Mucosa of gallbladder (tissue), 1 donor: ENCODE measurements at regions not wholly inside any gene's neighbourhood (a gene's known extent, or its start where the extent isn't known, plus 50 kb on each side); places are given as distances from the start of the nearest gene placed in this dataset.

Source experiments
- DNase-seq: peaks from one replicate; pipeline ENCODE4 v3.0.0-alpha.2; 2020; ENCODE audit warnings: low spot score
- donor health status: DM: no; HTN: no; CAD: no.

DNA sequence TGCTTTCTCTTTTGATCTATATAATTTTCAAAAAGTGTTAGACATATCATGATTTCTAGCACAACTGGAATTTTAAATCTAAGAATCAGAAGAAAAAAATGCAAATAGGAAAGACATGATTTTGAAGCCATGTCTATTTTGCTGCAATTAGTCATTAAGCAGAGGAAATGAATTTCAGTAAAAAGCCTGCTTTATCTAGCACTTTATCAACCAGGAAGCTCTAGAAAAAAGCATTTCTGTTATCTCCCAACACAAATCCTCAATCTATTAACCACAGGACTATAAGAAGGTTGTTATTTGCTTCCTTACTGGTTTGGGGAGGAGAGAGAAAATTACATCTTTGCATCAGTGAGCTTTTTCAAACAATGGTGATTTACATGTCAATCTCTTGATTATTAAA, 716.7 kb downstream of the DIAPH3 start:
- DNase-seq: no peak

- no peak for DNase-seq
Measured at GRCh38 chr13:59447846-59448620, 715.7 kb downstream of the DIAPH3 start.

GRCh38 chr13:59449750-59450149, 714.0 kb downstream of the DIAPH3 start:
- no peak for DNase-seq

DNA sequence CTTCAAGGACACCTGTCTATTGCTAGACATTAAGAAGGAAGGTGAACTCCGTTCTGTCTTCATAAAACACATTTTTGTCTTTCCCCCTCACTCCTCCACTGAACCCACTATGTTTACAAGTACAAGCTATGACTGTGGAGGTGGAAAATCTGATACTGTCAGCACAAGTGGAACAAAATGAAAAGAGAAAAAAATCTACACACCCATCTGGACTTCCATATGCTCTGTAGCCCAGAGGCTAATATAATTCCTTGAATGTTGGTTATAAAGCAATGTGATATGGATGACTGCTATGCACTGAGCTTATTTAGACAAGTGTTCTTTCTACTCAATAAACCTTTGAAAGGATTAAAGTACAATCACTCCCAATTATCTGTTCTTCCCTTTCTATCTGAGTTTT, 713.5 kb downstream of the DIAPH3 start:
- DNase-seq: no peak

DNA sequence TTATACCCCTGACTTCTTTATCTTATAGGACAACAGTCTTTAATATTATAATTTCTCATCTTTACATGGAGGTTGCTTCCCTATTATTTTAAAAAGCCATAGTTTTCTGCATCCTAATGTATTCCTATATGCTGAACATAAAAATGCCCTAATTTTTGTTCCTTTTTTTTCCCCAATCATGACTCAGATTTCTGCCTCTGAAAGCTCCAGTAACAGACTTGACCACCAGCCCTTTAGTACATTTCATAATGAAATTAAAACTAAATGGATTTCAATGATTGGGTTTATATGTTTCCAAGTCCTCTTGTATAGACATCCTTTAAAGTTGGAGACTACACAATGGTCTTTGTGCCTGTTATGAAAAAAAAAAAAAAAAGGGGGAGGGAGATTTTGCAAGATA, 712.5 kb downstream of the DIAPH3 start:
- DNase-seq: no peak

DNA sequence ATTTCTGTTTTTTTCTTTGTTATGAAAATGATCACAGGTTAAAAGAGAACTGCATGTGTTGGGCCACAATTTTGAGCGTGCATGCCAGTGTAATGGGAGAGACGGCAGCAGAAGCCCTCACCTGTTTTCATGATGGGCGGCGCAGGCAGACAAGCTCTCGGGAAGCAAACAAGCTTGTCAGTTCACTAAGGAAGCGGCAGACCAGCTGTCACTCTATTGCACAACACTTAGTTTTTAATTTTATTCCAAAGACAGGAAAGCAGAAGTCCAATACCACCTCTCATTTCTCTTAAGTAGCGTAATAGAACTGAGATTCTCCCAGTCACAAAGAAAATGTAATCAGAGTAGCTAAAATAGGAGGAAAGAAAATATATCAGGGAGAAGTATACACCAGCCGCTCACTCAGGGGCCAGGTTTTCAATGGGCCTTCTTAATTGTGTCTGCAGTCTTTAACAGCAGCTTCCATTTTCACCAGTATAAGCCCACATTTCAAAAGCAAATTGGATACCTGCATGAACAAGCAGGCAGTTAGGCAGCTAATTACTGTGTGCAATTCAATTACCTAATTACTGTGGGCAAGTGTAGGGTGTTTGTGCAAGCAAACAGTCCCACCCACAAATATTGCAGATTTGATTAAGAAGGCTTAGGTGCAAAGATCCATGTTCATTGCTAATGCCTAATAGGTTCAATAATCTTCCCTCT, 711.4 kb downstream of the DIAPH3 start:
- no peak for DNase-seq

DNA sequence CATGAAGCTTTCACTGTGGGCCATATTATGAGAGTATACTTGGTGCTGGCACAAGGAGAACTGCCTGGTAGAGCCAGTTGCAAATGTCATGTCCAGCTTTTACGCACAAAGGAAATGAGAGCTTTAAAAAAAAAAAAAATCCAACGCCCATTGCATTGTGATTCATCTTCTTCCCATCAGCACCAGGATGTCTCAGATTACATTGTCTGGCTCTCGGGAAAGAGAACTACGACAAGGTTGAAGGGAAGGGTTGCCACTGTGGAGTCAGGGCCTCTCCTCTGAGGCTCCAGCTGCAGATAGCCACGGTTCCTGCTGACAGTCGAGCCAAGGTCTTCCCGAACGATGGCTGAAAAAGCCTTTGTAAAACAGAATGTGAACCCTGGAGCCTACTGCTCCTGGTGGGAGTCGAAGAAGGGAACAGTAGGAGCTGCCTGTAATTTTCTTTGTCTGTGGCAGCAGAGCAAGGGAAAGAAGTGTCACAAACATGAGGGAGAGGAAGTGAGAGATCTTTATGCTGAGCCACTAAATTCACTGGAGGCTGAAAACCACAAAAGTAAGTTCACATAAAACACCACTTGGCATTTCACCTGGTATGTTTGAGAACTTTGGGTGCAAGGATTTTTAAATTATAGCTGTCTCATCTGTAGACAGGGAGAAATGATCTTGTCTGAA, 704.7 kb downstream of the DIAPH3 start:
- DNase-seq: no peak

GRCh38 chr13:59459972-59460371, 703.8 kb downstream of the DIAPH3 start:
- DNase-seq: no peak

DNA sequence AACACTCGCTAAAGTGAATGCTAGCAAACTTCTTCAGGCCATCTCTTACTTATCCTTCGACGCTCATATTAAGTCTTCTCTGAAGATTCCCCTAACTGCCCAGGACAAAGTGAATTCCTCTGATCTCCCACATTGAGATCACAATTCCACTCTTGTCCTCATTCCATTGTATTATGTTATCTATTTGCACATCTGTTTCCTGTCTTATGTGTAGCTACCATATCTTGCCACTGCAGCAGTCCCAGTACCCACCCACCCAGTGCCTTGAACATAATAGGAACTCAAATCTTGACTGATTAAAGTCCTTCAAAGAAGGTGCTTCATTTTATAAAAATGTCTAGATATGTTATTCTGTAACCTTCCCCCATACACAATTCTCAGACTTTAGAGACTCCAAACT, 702.3 kb downstream of the DIAPH3 start:
- no peak for DNase-seq

DNA sequence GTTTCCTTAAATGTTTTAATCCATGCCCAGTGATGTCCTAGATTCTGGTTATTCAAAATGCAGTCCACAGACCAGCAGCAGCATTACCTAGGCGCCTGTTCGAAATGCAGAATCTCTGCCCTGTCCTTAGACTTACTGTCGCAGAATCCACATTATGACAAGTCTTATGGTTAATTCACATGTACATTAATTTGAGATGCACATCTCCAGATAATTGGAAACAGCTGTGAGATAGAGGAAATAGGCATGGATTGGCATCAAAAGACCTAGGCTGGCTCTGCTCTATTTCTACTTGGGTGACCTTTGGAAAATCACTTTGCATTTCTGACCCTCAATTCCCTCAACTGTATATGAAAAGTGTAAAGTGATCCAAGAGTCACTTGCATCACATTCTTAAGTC, 700.7 kb downstream of the DIAPH3 start:
- DNase-seq: no peak

DNA sequence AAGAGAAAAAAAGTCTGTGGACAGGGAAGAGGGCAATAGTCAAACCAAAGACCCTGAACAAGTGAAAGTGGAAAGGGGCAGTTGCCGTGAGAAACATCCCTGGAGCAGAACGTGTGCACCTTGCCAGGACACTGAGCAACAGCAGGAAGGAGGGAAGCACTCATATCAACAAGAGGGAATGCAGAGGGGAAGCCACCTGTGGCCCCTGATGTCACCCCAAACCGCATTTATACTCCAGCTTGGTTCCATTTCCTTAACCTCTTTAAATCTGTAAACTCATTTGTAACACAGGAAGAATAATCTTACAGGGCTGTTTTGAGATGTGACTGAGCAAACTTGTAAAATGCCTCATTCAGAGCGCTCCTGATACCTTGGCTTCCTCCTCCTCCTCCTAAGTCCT, 698.8 kb downstream of the DIAPH3 start:
- no peak for DNase-seq

DNA sequence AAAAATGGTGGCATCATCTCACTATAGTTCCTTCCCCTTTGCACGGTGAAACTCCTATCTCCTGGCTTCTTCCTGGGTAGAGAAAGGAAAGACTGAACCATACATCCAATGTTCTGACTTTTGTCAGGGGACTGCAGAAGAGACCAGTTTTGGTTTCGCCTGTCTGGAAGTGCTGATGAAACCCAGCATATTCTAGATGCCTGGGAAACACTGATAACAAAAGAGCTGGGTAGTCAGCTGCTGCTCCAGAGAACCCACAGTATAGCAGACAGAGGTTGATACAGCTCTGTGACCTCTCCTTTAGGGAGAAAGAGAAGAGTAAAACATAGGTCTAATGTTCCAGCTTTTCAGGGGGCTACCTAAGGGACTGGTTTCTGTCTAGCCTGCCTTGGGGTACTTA, 695.3 kb downstream of the DIAPH3 start:
- no peak for DNase-seq

DNA sequence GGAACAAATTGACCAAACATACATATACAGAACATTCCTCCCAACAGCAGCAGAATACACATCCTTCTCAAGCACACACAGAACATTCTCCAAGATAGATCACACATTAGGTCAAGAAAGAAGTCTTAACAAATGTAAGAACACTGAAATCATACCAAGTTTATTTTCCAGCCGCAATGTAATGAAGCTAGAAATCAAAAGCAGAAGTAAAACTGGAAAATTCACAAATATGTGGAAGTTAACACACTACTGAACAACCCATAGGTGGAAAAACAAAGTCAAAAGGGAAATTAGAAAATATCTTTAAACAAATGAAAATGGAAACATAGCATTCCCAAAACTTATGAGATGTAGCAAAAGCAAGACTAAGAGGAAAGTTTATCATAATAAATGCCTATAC, 692.6 kb downstream of the DIAPH3 start:
- no peak for DNase-seq

DNA sequence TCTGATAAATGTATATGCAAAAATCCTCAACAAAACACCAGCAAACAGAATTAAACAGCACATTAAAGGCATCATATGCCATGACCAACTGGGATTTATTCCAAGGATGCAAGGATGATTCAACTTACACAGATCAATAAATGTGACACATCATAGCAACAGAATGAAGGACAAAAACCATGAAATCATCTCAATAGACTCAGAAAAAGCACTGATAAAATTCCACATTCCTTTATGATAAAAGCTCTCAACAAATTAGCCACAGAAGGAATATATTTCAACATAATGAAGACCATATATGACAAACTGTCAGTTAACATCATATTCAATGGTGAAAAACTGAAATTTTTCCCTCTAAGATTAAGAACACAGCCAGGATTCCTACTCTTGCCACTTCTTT, 691.6 kb downstream of the DIAPH3 start:
- DNase-seq: no peak

DNA sequence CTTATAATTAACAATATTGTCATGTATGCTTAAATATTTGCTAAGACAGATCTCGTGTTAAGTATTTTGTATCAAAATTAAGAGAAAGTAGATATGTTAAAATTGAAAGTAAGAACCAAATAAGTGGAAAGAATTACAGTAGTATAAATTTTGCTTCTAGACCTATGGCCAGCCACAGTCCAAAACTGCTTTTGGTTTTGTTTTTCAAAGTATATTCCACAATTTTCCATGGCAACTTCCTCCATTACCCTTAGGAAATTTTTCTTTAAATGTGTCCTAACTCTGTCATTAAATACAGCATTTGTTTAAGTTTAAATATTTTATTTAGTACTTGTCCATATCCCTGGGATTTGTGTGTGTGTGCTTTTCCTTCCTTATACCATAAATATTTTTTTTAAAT, 689.0 kb downstream of the DIAPH3 start:
- DNase-seq: no peak

GRCh38 chr13:59475911-59476310, 687.8 kb downstream of the DIAPH3 start:
- no peak for DNase-seq

DNA sequence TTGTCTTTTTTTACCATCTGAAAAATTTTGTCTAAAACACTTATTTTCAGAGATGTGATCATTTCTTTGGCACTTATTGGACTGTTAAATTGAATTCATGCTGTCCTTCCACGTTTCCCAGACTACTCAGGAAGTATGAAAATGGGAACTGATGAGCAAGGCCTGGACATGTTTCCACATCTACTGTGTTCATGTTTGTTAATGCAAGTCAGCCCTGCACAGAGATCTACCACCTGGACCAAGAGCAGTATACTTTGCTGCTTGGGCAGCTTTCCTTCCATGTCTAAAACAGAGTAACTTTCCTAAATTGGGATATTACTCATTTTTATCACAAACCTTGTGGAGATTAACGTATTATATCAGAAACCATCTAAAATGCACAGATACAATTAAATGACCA, 687.4 kb downstream of the DIAPH3 start:
- DNase-seq: no peak

DNA sequence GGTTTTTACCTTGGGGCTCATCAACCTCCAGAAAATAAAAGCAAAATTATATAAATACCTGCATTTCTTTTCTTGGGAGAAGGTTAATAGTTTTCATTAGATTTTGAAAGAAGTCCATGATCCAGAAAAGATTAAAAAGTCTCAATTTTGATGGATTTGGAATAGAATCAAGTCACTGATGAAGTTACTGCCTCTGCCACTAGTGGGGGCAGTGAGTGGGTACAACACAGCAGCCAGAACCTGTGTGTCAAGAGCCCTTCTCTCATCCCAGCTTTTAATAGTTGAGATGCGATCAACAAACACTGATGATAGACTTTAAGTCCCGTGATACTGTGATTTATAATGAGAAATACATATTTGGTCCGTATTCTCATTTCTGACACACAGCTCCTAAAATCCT, 686.7 kb downstream of the DIAPH3 start:
- DNase-seq: no peak

DNA sequence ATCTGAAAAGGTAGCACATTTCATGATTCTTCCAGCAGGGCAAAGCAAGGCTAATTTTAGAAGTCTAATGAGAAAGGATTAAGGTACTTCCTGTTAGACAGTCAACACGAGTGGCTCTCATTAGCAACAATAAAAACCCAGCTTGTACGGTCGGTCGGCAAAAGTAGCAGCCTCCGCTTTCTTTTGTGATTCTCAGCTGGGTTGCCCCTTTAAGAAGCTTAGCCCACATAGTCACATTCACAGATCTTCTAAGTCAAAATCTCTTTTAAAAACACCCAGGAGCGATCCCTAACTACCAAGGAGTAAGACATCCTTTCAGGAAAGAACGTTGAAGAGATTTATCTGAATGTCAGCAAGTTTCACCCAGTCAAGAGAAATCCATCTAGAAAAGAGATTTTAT, 684.8 kb downstream of the DIAPH3 start:
- DNase-seq: no peak

GRCh38 chr13:59479629-59480028, 684.1 kb downstream of the DIAPH3 start:
- DNase-seq: no peak

DNA sequence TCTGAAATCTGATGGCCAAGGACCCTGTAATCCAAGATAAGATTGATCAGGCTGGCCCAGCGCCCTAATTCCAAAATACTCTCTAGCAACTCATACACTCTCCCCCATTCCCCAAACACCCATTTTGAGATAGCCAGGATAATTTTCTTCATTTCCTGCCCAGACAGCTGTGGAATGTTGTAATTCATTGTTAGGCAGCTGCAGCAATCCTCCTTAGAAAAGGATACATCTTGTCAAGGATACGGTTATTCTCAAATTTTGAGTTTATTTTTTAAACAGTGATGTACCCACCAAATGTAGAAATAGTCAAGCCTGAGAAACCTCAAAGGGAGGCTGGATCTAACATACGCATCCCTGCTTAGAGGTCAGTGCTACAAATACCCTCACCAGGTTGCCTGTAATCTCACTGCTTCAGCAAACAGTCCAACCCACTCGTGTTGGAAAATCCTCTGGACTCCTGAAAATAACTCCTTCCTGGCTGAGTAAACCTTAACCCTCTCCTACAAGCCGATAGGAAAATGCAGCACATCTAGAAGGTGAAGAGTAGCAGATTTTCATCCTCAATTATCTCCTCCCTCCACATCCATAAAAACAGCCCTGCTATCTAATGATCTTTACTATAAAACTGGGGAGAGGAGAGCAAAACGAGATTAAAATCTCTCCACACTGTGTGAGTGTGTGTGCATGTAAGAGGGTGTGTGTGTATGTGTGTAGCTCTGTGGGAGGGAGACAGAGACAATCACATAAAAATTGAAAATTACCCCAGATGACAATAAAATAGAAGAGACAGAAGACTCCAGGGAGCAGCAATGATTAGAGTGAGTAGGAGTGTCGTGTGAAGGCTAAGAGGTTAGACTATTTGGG, 683.1 kb downstream of the DIAPH3 start:
- DNase-seq: no peak

- no peak for DNase-seq
Measured at GRCh38 chr13:59483501-59484145, 680.1 kb downstream of the DIAPH3 start.
